GM12878 (cell line): ENCODE measurements at regions not wholly inside any gene's neighbourhood (a gene's known extent, or its start where the extent isn't known, plus 50 kb on each side); places are given as distances from the start of the nearest gene placed in this dataset.

Source experiments
- ATAC-seq: fragments of 200-7000 bp; cut with Tn5 transposase; 3 replicates; pipeline ENCODE4 v1.9.1; 2020; ENCODE audit warnings: mild to moderate bottlenecking, moderate library complexity
- BruUV-seq: library from RNA; stranded (reverse); fragments of 400-500 nt; replicated peaks from 2 replicates; lab custom pipeline; 2021; lab: Mats Ljungman, UMichigan
- CTCF ChIA-PET: fragments of 300-600 bp; sonication (Branson Sonifier 250); formaldehyde crosslinking; extraction: SDS; loops from one replicate; lab custom pipeline; 2021; ENCODE audit warnings: inconsistent platforms; lab: Yijun Ruan, JAX
- POLR2A ChIA-PET: fragments of 350-600 bp; formaldehyde crosslinking; extraction: SDS; loops from one replicate; lab custom pipeline; 2021; ENCODE audit warnings: inconsistent platforms; lab: Charles Lee
- RAD21 ChIA-PET: fragments of 300-600 bp; sonication (Branson Sonifier 250); formaldehyde crosslinking; loops from one replicate; lab custom pipeline; 2023; ENCODE audit warnings: antibody characterized with exemption; ENCODE audit not compliant: unreplicated experiment; lab: Charles Lee
- SMC1A ChIA-PET: fragments of 300-600 bp; sonication (Branson Sonifier 250); formaldehyde crosslinking; loops from one replicate; lab custom pipeline; 2023; ENCODE audit not compliant: unreplicated experiment, uncharacterized antibody; lab: Charles Lee
- DNase-seq: peaks from one replicate; pipeline ENCODE4 v3.0.0-alpha.2; 2011; ENCODE audit warnings: low read depth, low spot score
- FAIRE-seq: peaks from 3 replicates; lab custom pipeline; 2011; peaks lifted over from hg19 to GRCh38; lab: Jason Lieb, UNC
- H2AFZ ChIP-seq: 2 replicates; pipeline ENCODE4 v1.6.0; 2011; ENCODE audit warnings: low read depth, low read length, control low read depth; ENCODE audit not compliant: control insufficient read depth
- H3K27ac ChIP-seq: 2 replicates; pipeline ENCODE4 v1.5.1; 2011; ENCODE audit warnings: control low read depth; ENCODE audit not compliant: control insufficient read depth, insufficient read depth
- H3K27me3 ChIP-seq, 2 experiments: replicated peaks in 1 of 2; 2 replicates each; pipeline versions ENCODE4 v1.6.0 to v1.6.1; 2011; ENCODE audit warnings: low read length in 1 of 2; ENCODE audit not compliant: control insufficient read depth in 2 of 2, insufficient read depth in 2 of 2
- H3K36me3 ChIP-seq, 2 experiments: 2 replicates each; pipeline ENCODE4 v1.5.1; 2011; ENCODE audit warnings: low read length in 1 of 2; ENCODE audit not compliant: control insufficient read depth in 2 of 2, insufficient read depth in 2 of 2
- H3K4me1 ChIP-seq: 2 replicates; pipeline ENCODE4 v1.6.1; 2011; ENCODE audit warnings: mild to moderate bottlenecking, low read length, moderate library complexity, mixed read lengths; ENCODE audit not compliant: control insufficient read depth, insufficient read depth
- H3K4me2 ChIP-seq: 2 replicates; pipeline ENCODE4 v1.6.0; 2011; ENCODE audit warnings: control low read depth; ENCODE audit not compliant: control insufficient read depth, insufficient read depth
- H3K4me3 ChIP-seq: fragments of 200-600 bp; sonication (generic); 2 replicates; pipeline ENCODE4 v1.5.1; 2016
- H3K79me2 ChIP-seq: 2 replicates; pipeline ENCODE4 v1.6.0; 2011; ENCODE audit warnings: low read length; ENCODE audit not compliant: control insufficient read depth, insufficient read depth
- H3K9ac ChIP-seq: 2 replicates; pipeline ENCODE4 v1.8.0; 2011; ENCODE audit warnings: low read length, control low read depth, mixed read lengths; ENCODE audit not compliant: control insufficient read depth, insufficient read depth
- H3K9me3 ChIP-seq: replicated peaks from 3 replicates; pipeline ENCODE4 v1.5.1; 2011; ENCODE audit warnings: mild to moderate bottlenecking, low read length; ENCODE audit not compliant: control insufficient read depth, insufficient read depth
- H4K20me1 ChIP-seq: 2 replicates; pipeline ENCODE4 v1.6.0; 2011; ENCODE audit not compliant: control insufficient read depth, insufficient read depth
- BHLHE40 ChIP-seq, 2 experiments: fragments of 450-650 bp in 1 of 2; IDR thresholded peaks; 2 replicates each; pipeline ENCODE4 v1.6.1; 2011 to 2017; ENCODE audit warnings: low read depth in 2 of 2, borderline replicate concordance in 1 of 2, improper control_type of control experiment in 1 of 2, low read length in 1 of 2, mild to moderate bottlenecking in 1 of 2
- BMI1 ChIP-seq: fragments of 450-650 bp; IDR thresholded peaks from 2 replicates; pipeline ENCODE4 v1.6.1; 2016; ENCODE audit warnings: mild to moderate bottlenecking, moderate library complexity, borderline replicate concordance
- HDAC6 ChIP-seq: fragments of 200-600 bp; sonication (generic); IDR thresholded peaks from one replicate; pipeline ENCODE4 v1.8.0; 2017; ENCODE audit warnings: antibody characterized with exemption; ENCODE audit not compliant: unreplicated experiment
- JUNB ChIP-seq: IDR thresholded peaks from 2 replicates; pipeline ENCODE4 v1.6.1; 2016; ENCODE audit warnings: antibody characterized with exemption, mild to moderate bottlenecking
- MEF2B ChIP-seq: fragments of 450-650 bp; IDR thresholded peaks from 2 replicates; pipeline ENCODE4 v1.6.1; 2018; ENCODE audit warnings: mild to moderate bottlenecking, moderate library complexity; ENCODE audit not compliant: partially characterized antibody, poor library complexity, severe bottlenecking
- MTA2 ChIP-seq: fragments of 450-650 bp; IDR thresholded peaks from 2 replicates; pipeline ENCODE4 v1.6.1; 2016; ENCODE audit warnings: low read depth, mild to moderate bottlenecking, moderate library complexity
- NBN ChIP-seq: fragments of 450-650 bp; IDR thresholded peaks from 2 replicates; pipeline ENCODE4 v1.6.1; 2016
- RUNX3 ChIP-seq: IDR thresholded peaks from 2 replicates; pipeline ENCODE4 v1.6.1; 2012; ENCODE audit warnings: low read length, inconsistent platforms
- SRF ChIP-seq, 2 experiments: IDR thresholded peaks; 2 replicates each; pipeline ENCODE4 v1.6.1; 2011; ENCODE audit warnings: low read depth in 2 of 2, low read length in 2 of 2, mild to moderate bottlenecking in 1 of 2, moderate library complexity in 1 of 2
- ZNF592 ChIP-seq: fragments of 450-650 bp; IDR thresholded peaks from 2 replicates; pipeline ENCODE4 v1.6.1; 2017; ENCODE audit warnings: mild to moderate bottlenecking, moderate library complexity
- WGBS: methylation state at CpG from one replicate; pipeline ENCODE4 v1.1.6; 2016; ENCODE audit warnings: low lambda C conversion rate; ENCODE audit not compliant: insufficient replicate concordance, insufficient coverage; ENCODE audit errors: missing lambda C conversion rate; 5-methylcytosine and 5-hydroxymethylcytosine counted together
- in situ Hi-C: fragments of 300-500 bp; cut with MboI; formaldehyde crosslinking; loops from 9 replicates; pipeline ENCODE4 v1.14.3; 2018; ENCODE audit warnings: mixed read lengths
- intact Hi-C: fragments of 100-400 bp; cut with micrococcal nuclease; formaldehyde crosslinking; loops from one replicate; pipeline ENCODE4 v1.14.2; 2022; ENCODE audit not compliant: unreplicated experiment
- TF ChIP-seq, protein P1 (sequence below): IDR thresholded peaks from 2 replicates; pipeline ENCODE4 v1.6.1; 2012; ENCODE audit warnings: low read depth, low read length, improper control_type of control experiment
- TF ChIP-seq, protein P2 (sequence below): fragments of 450-650 bp; IDR thresholded peaks from 2 replicates; pipeline ENCODE4 v1.6.1; 2017; ENCODE audit warnings: low read depth, mild to moderate bottlenecking, moderate library complexity

GRCh38 chr3:118478706-118479276 lies 555.9 kb downstream of the IGSF11 start:
- in situ Hi-C loops (no loop called here), intact Hi-C loops (loop anchor here (5.0 kb wide), 4 partner anchors 149 to 334 kb away; no protein-coding TSS in a partner anchor)
- no peak overlapping the region; the same call in 1 of the 2 replicates for H3K27ac ChIP-seq
- ChIA-PET RAD21 (no interaction called here), CTCF (interaction anchor here (1.2 kb wide), 1 partner anchor 38 kb away, joined by 3 read pairs; no protein-coding TSS in a partner anchor), SMC1A (no interaction called here), POLR2A (no interaction called here)
- no peaks in the 10 kb centered on the region for H3K27me3 ChIP-seq
- H3K4me3 ChIP-seq, result no peak overlapping the region
- no peaks in the 10 kb centered on the region for H3K36me3 ChIP-seq
- no TSS peak for BruUV-seq
- no peak for FAIRE-seq
- no peaks in the 10 kb centered on the region for H4K20me1 ChIP-seq
- WGBS, result 36% methylated on average over 8 of the region's 8 CpGs
- H2AFZ ChIP-seq, result peak overlapping the region; percentile 2
- TF ChIP-seq RUNX3 (0 out of 2 replicates have a peak, but pooled peaks have one; percentile 11), SRF (IDR thresholded peaks at IDR 0.05; ENCODE audit: low read depth in 2 of 2, low read length in 2 of 2) (peak; percentile 44 to 90), MEF2B (peak; percentile 11), BMI1 (peak; percentile 53; the same call in 1 of the 2 replicates), ZNF592 (0 out of 2 replicates have a peak, but pooled peaks have one; percentile 37), NBN (no peak), HDAC6 (no peak), MTA2 (peak; percentile 70), BHLHE40 (IDR thresholded peaks at IDR 0.05; ENCODE audit: borderline replicate concordance in 1 of 2, low read depth in 2 of 2, low read length in 1 of 2) (peak in 1 of 2 experiments; percentile 19; a peak in 1 of 4 replicates), JUNB (no peak)
- TF ChIP-seq, protein P1, sequence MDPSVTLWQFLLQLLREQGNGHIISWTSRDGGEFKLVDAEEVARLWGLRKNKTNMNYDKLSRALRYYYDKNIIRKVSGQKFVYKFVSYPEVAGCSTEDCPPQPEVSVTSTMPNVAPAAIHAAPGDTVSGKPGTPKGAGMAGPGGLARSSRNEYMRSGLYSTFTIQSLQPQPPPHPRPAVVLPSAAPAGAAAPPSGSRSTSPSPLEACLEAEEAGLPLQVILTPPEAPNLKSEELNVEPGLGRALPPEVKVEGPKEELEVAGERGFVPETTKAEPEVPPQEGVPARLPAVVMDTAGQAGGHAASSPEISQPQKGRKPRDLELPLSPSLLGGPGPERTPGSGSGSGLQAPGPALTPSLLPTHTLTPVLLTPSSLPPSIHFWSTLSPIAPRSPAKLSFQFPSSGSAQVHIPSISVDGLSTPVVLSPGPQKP, result 0 out of 2 replicates have a peak, but pooled peaks have one; percentile 60
- TF ChIP-seq, protein P2, sequence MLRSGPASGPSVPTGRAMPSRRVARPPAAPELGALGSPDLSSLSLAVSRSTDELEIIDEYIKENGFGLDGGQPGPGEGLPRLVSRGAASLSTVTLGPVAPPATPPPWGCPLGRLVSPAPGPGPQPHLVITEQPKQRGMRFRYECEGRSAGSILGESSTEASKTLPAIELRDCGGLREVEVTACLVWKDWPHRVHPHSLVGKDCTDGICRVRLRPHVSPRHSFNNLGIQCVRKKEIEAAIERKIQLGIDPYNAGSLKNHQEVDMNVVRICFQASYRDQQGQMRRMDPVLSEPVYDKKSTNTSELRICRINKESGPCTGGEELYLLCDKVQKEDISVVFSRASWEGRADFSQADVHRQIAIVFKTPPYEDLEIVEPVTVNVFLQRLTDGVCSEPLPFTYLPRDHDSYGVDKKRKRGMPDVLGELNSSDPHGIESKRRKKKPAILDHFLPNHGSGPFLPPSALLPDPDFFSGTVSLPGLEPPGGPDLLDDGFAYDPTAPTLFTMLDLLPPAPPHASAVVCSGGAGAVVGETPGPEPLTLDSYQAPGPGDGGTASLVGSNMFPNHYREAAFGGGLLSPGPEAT, result no peak
- no peak overlapping the region for H3K9ac ChIP-seq
- DNase-seq, result no peak
- no peaks in the 10 kb centered on the region for H3K9me3 ChIP-seq
- H3K79me2 ChIP-seq, result no peaks in the 10 kb centered on the region
- peak overlapping the region; percentile 53 for H3K4me2 ChIP-seq
- ATAC-seq, result peak; percentile 10
- peaks cover 7% of the 10 kb centered on the region for H3K4me1 ChIP-seq
